HL-60 (cell line): ENCODE measurements at regions not wholly inside any gene's neighbourhood (a gene's known extent, or its start where the extent isn't known, plus 50 kb on each side); places are given as distances from the start of the nearest gene placed in this dataset.

Experiments used
- CTCF ChIP-seq: IDR thresholded peaks from one replicate; pipeline ENCODE4 v1.5.1; 2011; ENCODE audit warnings: low read length, control low read depth, inconsistent platforms; ENCODE audit not compliant: insufficient read depth
- POLR2AphosphoS5 ChIP-seq: IDR thresholded peaks from 2 replicates; pipeline ENCODE4 v1.6.1; 2012; ENCODE audit warnings: low read depth

- TF ChIP-seq CTCF (no peak), POLR2AphosphoS5 (no peak)
These were observed 63.9 kb upstream of the TRIM2 start for GRCh38 chr4:153140294-153140693.
